ENCODE measurements at regions not wholly inside any gene's neighbourhood (a gene's known extent, or its start where the extent isn't known, plus 50 kb on each side); places are given as distances from the start of the nearest gene placed in this dataset.

DNA sequence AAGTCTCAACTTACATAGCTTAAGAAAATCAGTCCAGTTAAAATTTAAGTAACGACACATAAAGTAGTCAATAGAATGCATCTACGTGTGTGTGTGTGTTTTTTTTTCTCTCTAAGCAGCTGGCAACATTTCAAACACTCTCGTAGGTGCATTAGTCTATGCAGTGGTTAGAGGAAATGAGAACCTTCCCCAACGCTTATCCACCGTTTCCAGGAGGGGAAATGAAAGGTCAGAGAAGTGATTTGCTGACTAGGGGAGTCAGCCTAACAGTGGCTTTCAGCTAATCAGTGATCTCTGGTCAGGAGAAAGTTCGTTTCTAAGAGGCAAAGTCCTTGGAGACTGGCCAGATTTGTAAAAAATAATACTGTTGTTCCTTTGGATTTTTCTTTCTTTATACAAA, 806.6 kb downstream of the C6orf118 start:
- H3K14ac ChIP-seq (replicated peaks; ENCODE audit: low read depth, low read length): no peak overlapping the region
- no peak overlapping the region for H2AK9ac ChIP-seq (replicated peaks; ENCODE audit: low read depth, low read length, poor library complexity)
- no peaks in the 10 kb centered on the region for H3K4me1 ChIP-seq (ENCODE audit: control insufficient read depth, insufficient read depth, low read length)
- H4K91ac ChIP-seq (ENCODE audit: insufficient read depth, low read depth, low read length): no peak overlapping the region
- no peak overlapping the region for H3K23ac ChIP-seq (ENCODE audit: low read depth, low read length)
- CTCF ChIA-PET: no interaction called here
- no peak overlapping the region for H3K9ac ChIP-seq (ENCODE audit: low read depth, low read length)
- in situ Hi-C loops (cut with MboI; ENCODE audit: low sequenced_read_pairs): no loop called here
- H3K27me3 ChIP-seq (ENCODE audit: control insufficient read depth, insufficient read depth, low read length): no peaks in the 10 kb centered on the region
- H3K18ac ChIP-seq (ENCODE audit: low read depth, low read length): no peak overlapping the region
- H4K8ac ChIP-seq (ENCODE audit: low read depth in 2 of 2, low read length in 2 of 2): no peak overlapping the region
- no peaks in the 10 kb centered on the region for H3K36me3 ChIP-seq (ENCODE audit: control insufficient read depth, insufficient read depth, low read length)
- peaks cover 8% of the 10 kb centered on the region; the same call in 1 of the 2 replicates for H3K9me3 ChIP-seq (ENCODE audit: control insufficient read depth, insufficient read depth, low read length)
- WGBS, 2 experiments (ENCODE audit: extremely low coverage in 2 of 2, insufficient read length in 1 of 2): no CpG with 5 or more reads among the region's 6 CpGs
- ATAC-seq (ENCODE audit: low read depth) (no peak), DNase-seq (no peak)
- H3K56ac ChIP-seq (ENCODE audit: extremely low read depth, insufficient read depth, low read length): no peak overlapping the region
- H3K27ac ChIP-seq (ENCODE audit: insufficient read depth, low read length): no peak overlapping the region
- H2BK120ac ChIP-seq (ENCODE audit: low read depth, low read length): no peak overlapping the region
- no peaks in the 10 kb centered on the region for H4K20me1 ChIP-seq (ENCODE audit: insufficient read depth, low read length)
- H2AFZ ChIP-seq (replicated peaks; ENCODE audit: low read length, poor library complexity): no peak overlapping the region
- no peak overlapping the region for H2BK5ac ChIP-seq (ENCODE audit: low read depth, low read length, poor library complexity, severe bottlenecking)
- no peak overlapping the region for H3K4me2 ChIP-seq (ENCODE audit: low read depth, low read length)
- H2BK15ac ChIP-seq (ENCODE audit: low read depth, low read length): no peak overlapping the region
- no peak overlapping the region for H2AK5ac ChIP-seq (ENCODE audit: low read depth, low read length)
- no peaks in the 10 kb centered on the region for H3K9me1 ChIP-seq (ENCODE audit: insufficient read depth, low read length)
- dilution Hi-C loops (cut with HindIII; ENCODE audit: low sequenced_read_pairs, unreplicated experiment): no loop called here
- TF ChIP-seq MAFK (IDR thresholded peaks at IDR 0.05; ENCODE audit: low read depth, low read length) (no peak), SMC3 (IDR thresholded peaks at IDR 0.05; ENCODE audit: low read depth, low read length) (no peak), CHD1 (IDR thresholded peaks at IDR 0.05; ENCODE audit: low read depth, low read length) (no peak), CEBPB (IDR thresholded peaks at IDR 0.05; ENCODE audit: low read depth, low read length) (no peak), BHLHE40 (IDR thresholded peaks at IDR 0.05; ENCODE audit: low read depth, low read length) (no peak)
- TF ChIP-seq, protein P1, sequence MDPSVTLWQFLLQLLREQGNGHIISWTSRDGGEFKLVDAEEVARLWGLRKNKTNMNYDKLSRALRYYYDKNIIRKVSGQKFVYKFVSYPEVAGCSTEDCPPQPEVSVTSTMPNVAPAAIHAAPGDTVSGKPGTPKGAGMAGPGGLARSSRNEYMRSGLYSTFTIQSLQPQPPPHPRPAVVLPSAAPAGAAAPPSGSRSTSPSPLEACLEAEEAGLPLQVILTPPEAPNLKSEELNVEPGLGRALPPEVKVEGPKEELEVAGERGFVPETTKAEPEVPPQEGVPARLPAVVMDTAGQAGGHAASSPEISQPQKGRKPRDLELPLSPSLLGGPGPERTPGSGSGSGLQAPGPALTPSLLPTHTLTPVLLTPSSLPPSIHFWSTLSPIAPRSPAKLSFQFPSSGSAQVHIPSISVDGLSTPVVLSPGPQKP (IDR thresholded peaks at IDR 0.05; ENCODE audit: borderline replicate concordance, low read depth, low read length): no peak
- no peak overlapping the region for H4K5ac ChIP-seq (ENCODE audit: low read depth, low read length)
- POLR2A ChIA-PET (ENCODE audit: unreplicated experiment): no interaction called here
- intact Hi-C loops (cut with micrococcal nuclease): no loop called here
- H3K4me3 ChIP-seq (ENCODE audit: insufficient read depth, low read depth, low read length): no peak overlapping the region
- H3K4ac ChIP-seq (ENCODE audit: low read depth, low read length): no peak overlapping the region
- H2BK20ac ChIP-seq (ENCODE audit: low read depth, low read length): no peak overlapping the region
- H3K79me1 ChIP-seq (ENCODE audit: low read depth in 1 of 2, low read length in 2 of 2): no peaks in the 10 kb centered on the region
- no TSS peak for BruUV-seq (replicated peaks)

Data from IMR-90 (cell line).